Liver (tissue), 7 donors: ENCODE measurements at regions not wholly inside any gene's neighbourhood (a gene's known extent, or its start where the extent isn't known, plus 50 kb on each side); places are given as distances from the start of the nearest gene placed in this dataset.

ENCODE experiments used
- DNase-seq: peaks from one replicate; pipeline ENCODE4 v3.0.0-alpha.2; 2017; ENCODE audit warnings: low spot score
- H3K27ac ChIP-seq, 2 donors: one replicate each; pipeline ENCODE4 v1.7.0; 2013; ENCODE audit warnings: inconsistent platforms in 2 of 2, low read length in 2 of 2, control low read depth in 1 of 2, low read depth in 1 of 2, mild to moderate bottlenecking in 1 of 2
- H3K27me3 ChIP-seq, 4 donors: one replicate each; pipeline versions ENCODE4 v1.6.1 to v1.7.0; 2013; ENCODE audit warnings: low read length in 3 of 4, inconsistent platforms in 1 of 4, mild to moderate bottlenecking in 1 of 4, moderate library complexity in 1 of 4; ENCODE audit not compliant: control insufficient read depth in 4 of 4, insufficient read depth in 4 of 4
- H3K36me3 ChIP-seq, 4 donors: one replicate each; pipeline versions ENCODE4 v1.6.1 to v1.7.0; 2013; ENCODE audit warnings: low read length in 3 of 4, mild to moderate bottlenecking in 3 of 4, low read depth in 1 of 4, moderate library complexity in 1 of 4; ENCODE audit not compliant: control insufficient read depth in 4 of 4, insufficient read depth in 3 of 4
- H3K4me1 ChIP-seq, 4 donors: one replicate each; pipeline versions ENCODE4 v1.6.1 to v1.7.0; 2013; ENCODE audit warnings: low read length in 3 of 4, mild to moderate bottlenecking in 3 of 4, moderate library complexity in 1 of 4; ENCODE audit not compliant: control insufficient read depth in 4 of 4, insufficient read depth in 4 of 4
- H3K4me3 ChIP-seq, 3 donors: one replicate each; pipeline versions ENCODE4 v1.6.1 to v1.7.0; 2013; ENCODE audit warnings: low read length in 3 of 3, control low read depth in 1 of 3, low read depth in 1 of 3, mild to moderate bottlenecking in 1 of 3
- H3K9ac ChIP-seq, 2 donors: one replicate each; pipeline ENCODE4 v1.7.0; 2013; ENCODE audit warnings: low read length in 2 of 2, mild to moderate bottlenecking in 2 of 2, moderate library complexity in 2 of 2, control low read depth in 1 of 2, low read depth in 1 of 2
- H3K9me3 ChIP-seq, 4 donors: one replicate each; pipeline versions ENCODE4 v1.6.1 to v1.7.0; 2013; ENCODE audit warnings: low read length in 3 of 4; ENCODE audit not compliant: control insufficient read depth in 4 of 4
- CTCF ChIP-seq: fragments of 150-350 bp; IDR thresholded peaks from 2 replicates; pipeline ENCODE4 v1.5.1; 2017; ENCODE audit warnings: improper control_type of control experiment, low read depth, low read length; ENCODE audit not compliant: missing input control
- EGR1 ChIP-seq, 2 donors: IDR thresholded peaks; 2 replicates each; pipeline ENCODE4 v1.6.1; 2016 to 2018; ENCODE audit warnings: antibody characterized with exemption in 2 of 2, low read depth in 2 of 2
- FOXA1 ChIP-seq: IDR thresholded peaks from 2 replicates; pipeline ENCODE4 v1.6.1; 2016; ENCODE audit warnings: antibody characterized with exemption
- FOXA2 ChIP-seq: IDR thresholded peaks from 2 replicates; pipeline ENCODE4 v1.6.1; 2016; ENCODE audit warnings: antibody characterized with exemption
- GABPA ChIP-seq, 2 donors: IDR thresholded peaks in 1 of 2; conservative IDR thresholded peaks in 1 of 2; 2 replicates each; pipeline ENCODE4 v1.6.1; 2016; ENCODE audit warnings: antibody characterized with exemption in 2 of 2, mild to moderate bottlenecking in 1 of 2, moderate library complexity in 1 of 2
- HNF4A ChIP-seq, 2 donors: conservative IDR thresholded peaks; 2 replicates each; pipeline ENCODE4 v1.6.1; 2016; ENCODE audit warnings: antibody characterized with exemption in 2 of 2, mild to moderate bottlenecking in 2 of 2
- HNF4G ChIP-seq: IDR thresholded peaks from 2 replicates; pipeline ENCODE4 v1.6.1; 2016; ENCODE audit warnings: antibody characterized with exemption
- JUND ChIP-seq, 2 donors: IDR thresholded peaks; 2 replicates each; pipeline ENCODE4 v1.6.1; 2016; ENCODE audit warnings: antibody characterized with exemption in 2 of 2
- MAX ChIP-seq: IDR thresholded peaks from 2 replicates; pipeline ENCODE4 v1.6.1; 2016; ENCODE audit warnings: antibody characterized with exemption
- NR2F2 ChIP-seq: IDR thresholded peaks from 2 replicates; pipeline ENCODE4 v1.6.1; 2016; ENCODE audit warnings: antibody characterized with exemption
- RAD21 ChIP-seq, 2 donors: IDR thresholded peaks; 2 replicates each; pipeline ENCODE4 v1.6.1; 2016; ENCODE audit warnings: antibody characterized with exemption in 2 of 2, mild to moderate bottlenecking in 2 of 2
- REST ChIP-seq: IDR thresholded peaks from 2 replicates; pipeline ENCODE4 v1.6.1; 2016; ENCODE audit warnings: antibody characterized with exemption, mild to moderate bottlenecking
- RXRA ChIP-seq, 2 donors: IDR thresholded peaks; 2 replicates each; pipeline ENCODE4 v1.6.1; 2017 to 2018; ENCODE audit warnings: antibody characterized with exemption in 2 of 2, mild to moderate bottlenecking in 1 of 2
- SP1 ChIP-seq: IDR thresholded peaks from 2 replicates; pipeline ENCODE4 v1.6.1; 2018; ENCODE audit warnings: antibody characterized with exemption, mild to moderate bottlenecking
- TAF1 ChIP-seq: conservative IDR thresholded peaks from 2 replicates; pipeline ENCODE4 v1.6.1; 2016; ENCODE audit warnings: antibody characterized with exemption, mild to moderate bottlenecking
- ZBTB33 ChIP-seq: IDR thresholded peaks from 2 replicates; pipeline ENCODE4 v1.6.1; 2016; ENCODE audit warnings: antibody characterized with exemption
- donor health status: healthy.
- donor health status: healthy.
- donor health status: healthy.
- donor health status: healthy.

- H3K9me3 ChIP-seq = no peaks in the 10 kb centered on the region
- no peaks in the 10 kb centered on the region for H3K36me3 ChIP-seq
- no peak for DNase-seq
- no peak overlapping the region for H3K9ac ChIP-seq
- H3K4me1 ChIP-seq = no peaks in the 10 kb centered on the region
- no peak overlapping the region for H3K4me3 ChIP-seq
- no peak overlapping the region for H3K27ac ChIP-seq
- TF ChIP-seq FOXA1 = no peak
- TF ChIP-seq REST = no peak
- TF ChIP-seq EGR1 (IDR thresholded peaks at IDR 0.05; ENCODE audit: low read depth in 2 of 2) = no peak
- TF ChIP-seq RAD21 (IDR thresholded peaks at IDR 0.05) = no peak
- TF ChIP-seq SP1 = no peak
- no peak for TF ChIP-seq MAX
- no peak for TF ChIP-seq FOXA2
- TF ChIP-seq JUND (IDR thresholded peaks at IDR 0.05) = no peak
- TF ChIP-seq GABPA (IDR thresholded peaks at IDR 0.05 in 1 of 2, conservative IDR thresholded peaks at IDR 0.05 in 1 of 2) = no peak
- no peak for TF ChIP-seq NR2F2
- no peak for TF ChIP-seq CTCF
- no peak for TF ChIP-seq RXRA (IDR thresholded peaks at IDR 0.05)
- no peak for TF ChIP-seq ZBTB33
- TF ChIP-seq HNF4A (conservative IDR thresholded peaks at IDR 0.05) = no peak
- TF ChIP-seq TAF1 = no peak
- H3K27me3 ChIP-seq = no peaks in the 10 kb centered on the region
Measured at GRCh38 chr9:99724640-99725039, 97.0 kb upstream of the NR4A3 start.

GRCh38 chr9:99725852-99726251 lies 95.8 kb upstream of the NR4A3 start:
- no peak overlapping the region for H3K9ac ChIP-seq
- no peaks in the 10 kb centered on the region for H3K36me3 ChIP-seq
- no peaks in the 10 kb centered on the region for H3K27me3 ChIP-seq
- H3K27ac ChIP-seq = no peak overlapping the region
- no peaks in the 10 kb centered on the region for H3K4me1 ChIP-seq
- no peaks in the 10 kb centered on the region for H3K9me3 ChIP-seq
- no peak for DNase-seq
- no peak overlapping the region for H3K4me3 ChIP-seq
- no peak for TF ChIP-seq CTCF
- TF ChIP-seq HNF4G = no peak
- TF ChIP-seq GABPA (IDR thresholded peaks at IDR 0.05 in 1 of 2, conservative IDR thresholded peaks at IDR 0.05 in 1 of 2) = no peak
- TF ChIP-seq RAD21 (IDR thresholded peaks at IDR 0.05) = no peak
- TF ChIP-seq JUND (IDR thresholded peaks at IDR 0.05) = no peak
- TF ChIP-seq ZBTB33 = no peak
- TF ChIP-seq HNF4A (conservative IDR thresholded peaks at IDR 0.05) = no peak
- no peak for TF ChIP-seq REST
- TF ChIP-seq RXRA (IDR thresholded peaks at IDR 0.05) = no peak
- TF ChIP-seq SP1 = no peak
- TF ChIP-seq MAX = no peak
